K562 (cell line): ENCODE measurements at regions not wholly inside any gene's neighbourhood (a gene's known extent, or its start where the extent isn't known, plus 50 kb on each side); places are given as distances from the start of the nearest gene placed in this dataset.

Experiments used
- CTCF ChIP-seq, 3 experiments: IDR thresholded peaks in 2 of 3; conservative IDR thresholded peaks in 1 of 3; 2 replicates each; pipeline ENCODE4 v1.5.1; 2011 to 2012; ENCODE audit warnings: low read length in 3 of 3, mild to moderate bottlenecking in 3 of 3, control low read depth in 2 of 3, improper control_type of control experiment in 1 of 3, inconsistent platforms in 1 of 3, low read depth in 1 of 3, mixed read lengths in 1 of 3, moderate library complexity in 1 of 3; ENCODE audit not compliant: insufficient read depth in 2 of 3
- CXXC5 ChIP-seq: fragments of 250-450 bp; sonication (Bioruptor Pico); IDR thresholded peaks from 2 replicates; pipeline ENCODE4 v1.8.0; 2022; ENCODE audit warnings: inconsistent platforms, mild to moderate bottlenecking, moderate library complexity
- FOS ChIP-seq: IDR thresholded peaks from 3 replicates; pipeline ENCODE4 v1.6.1; 2011; ENCODE audit not compliant: insufficient read length; ENCODE audit errors: extremely low read depth
- FOSL1 ChIP-seq: fragments of 200-800 bp; sonication (Bioruptor generic); conservative IDR thresholded peaks from 2 replicates; pipeline ENCODE4 v1.6.1; 2016; ENCODE audit warnings: missing genetic modification characterization, missing compliant biosample characterization
- FOXM1 ChIP-seq, 2 experiments: fragments of 450-650 bp in 1 of 2; sonication (generic) in 1 of 2; formaldehyde crosslinking in 1 of 2; IDR thresholded peaks; 2 replicates each; pipeline versions ENCODE4 v1.6.1 to v1.9.0; 2017 to 2022; ENCODE audit warnings: low read depth in 2 of 2, mild to moderate bottlenecking in 2 of 2, missing genetic modification reagents in 1 of 2, moderate library complexity in 1 of 2
- KAT7 ChIP-seq: sonication (generic); formaldehyde crosslinking; IDR thresholded peaks from 2 replicates; pipeline ENCODE4 v1.8.0; 2022; ENCODE audit warnings: missing genetic modification reagents, mild to moderate bottlenecking, borderline replicate concordance
- PHF8 ChIP-seq: fragments of 200-600 bp; sonication (generic); IDR thresholded peaks from 2 replicates; pipeline ENCODE4 v1.6.1; 2012; ENCODE audit warnings: mixed run types, mild to moderate bottlenecking, inconsistent platforms, low read length, moderate library complexity, borderline replicate concordance
- RBM34 ChIP-seq: fragments of 200-400 bp; formaldehyde crosslinking; IDR thresholded peaks from 2 replicates; pipeline ENCODE4 v1.6.1; 2018; ENCODE audit warnings: low read length, borderline replicate concordance; ENCODE audit not compliant: insufficient read depth
- SETDB1 ChIP-seq: IDR thresholded peaks from one replicate; pipeline ENCODE4 v1.6.1; 2012; ENCODE audit warnings: low read length, control low read depth, inconsistent platforms
- TAF7 ChIP-seq: fragments of 450-650 bp; IDR thresholded peaks from 2 replicates; pipeline ENCODE4 v1.6.1; 2016; ENCODE audit warnings: missing genetic modification characterization, missing compliant biosample characterization
- ZNF274 ChIP-seq: IDR thresholded peaks from 2 replicates; pipeline ENCODE4 v1.6.1; 2011; ENCODE audit warnings: low read depth, mild to moderate bottlenecking, low read length, moderate library complexity, borderline replicate concordance

GRCh38 chr14:95455246-95455645, 61.2 kb downstream of the SYNE3 start:
- TF ChIP-seq ZNF274 (no peak), CTCF (IDR thresholded peaks at IDR 0.05 in 2 of 3, conservative IDR thresholded peaks at IDR 0.05 in 1 of 3; ENCODE audit: insufficient read depth in 2 of 3, low read depth in 1 of 3, low read length in 3 of 3) (no peak), CXXC5 (CRISPR knock-in tag) (no peak), PHF8 (no peak), RBM34 (no peak), TAF7 (tag) (no peak), FOXM1 (IDR thresholded peaks at IDR 0.05; ENCODE audit: low read depth) (no peak), FOXM1 (CRISPR knock-in tag; IDR thresholded peaks at IDR 0.05; ENCODE audit: low read depth) (no peak), FOSL1 (tag) (no peak), FOS (no peak), SETDB1 (no peak), KAT7 (CRISPR knock-in tag) (no peak)
